Keratinocyte (primary cell): ENCODE measurements at regions not wholly inside any gene's neighbourhood (a gene's known extent, or its start where the extent isn't known, plus 50 kb on each side); places are given as distances from the start of the nearest gene placed in this dataset.

ENCODE experiments used
- DNase-seq: peaks from one replicate; pipeline ENCODE4 v3.0.0-alpha.2; 2011; ENCODE audit warnings: low read depth, missing footprints, low spot score
- FAIRE-seq: peaks from 2 replicates; lab custom pipeline; 2011; peaks lifted over from hg19 to GRCh38; lab: Jason Lieb, UNC
- H2AFZ ChIP-seq: 2 replicates; pipeline ENCODE4 v1.6.0; 2012; ENCODE audit warnings: low read length, control low read depth, inconsistent platforms; ENCODE audit not compliant: control insufficient read depth
- H3K27ac ChIP-seq: 2 replicates; pipeline ENCODE4 v1.5.1; 2011; ENCODE audit warnings: low read length; ENCODE audit not compliant: control insufficient read depth, insufficient read depth
- H3K27me3 ChIP-seq: 3 replicates; pipeline ENCODE4 v1.6.0; 2011; ENCODE audit warnings: low read length; ENCODE audit not compliant: control insufficient read depth, insufficient read depth; ENCODE audit errors: extremely low read depth
- H3K36me3 ChIP-seq, 2 experiments: 2 replicates in 1 of 2; 3 replicates in 1 of 2; pipeline ENCODE4 v1.5.1; 2011; ENCODE audit warnings: low read length in 2 of 2, mild to moderate bottlenecking in 1 of 2; ENCODE audit not compliant: control insufficient read depth in 2 of 2, insufficient read depth in 2 of 2; ENCODE audit errors: extremely low read depth in 1 of 2
- H3K4me1 ChIP-seq: 3 replicates; pipeline ENCODE4 v1.5.1; 2011; ENCODE audit warnings: low read length; ENCODE audit not compliant: control insufficient read depth, insufficient read depth; ENCODE audit errors: extremely low read depth
- H3K4me2 ChIP-seq: 3 replicates; pipeline ENCODE4 v1.6.0; 2011; ENCODE audit warnings: low read depth, low read length; ENCODE audit not compliant: control insufficient read depth, insufficient read depth; ENCODE audit errors: extremely low read depth
- H3K4me3 ChIP-seq, 3 experiments: fragments of 200-600 bp in 1 of 3; sonication (generic) in 1 of 3; 2 replicates in 2 of 3; 3 replicates in 1 of 3; pipeline ENCODE4 v1.5.1; 2011 to 2016; ENCODE audit warnings: low read length in 3 of 3, mild to moderate bottlenecking in 3 of 3, control low read depth in 2 of 3, inconsistent platforms in 1 of 3, low read depth in 1 of 3, mixed read lengths in 1 of 3, mixed run types in 1 of 3, moderate library complexity in 1 of 3; ENCODE audit not compliant: control insufficient read depth in 2 of 3, insufficient read depth in 2 of 3; ENCODE audit errors: extremely low read depth in 1 of 3
- H3K79me2 ChIP-seq: 2 replicates; pipeline ENCODE4 v1.6.0; 2012; ENCODE audit warnings: low read length; ENCODE audit not compliant: control insufficient read depth, insufficient read depth
- H3K9ac ChIP-seq: 3 replicates; pipeline ENCODE4 v1.6.0; 2011; ENCODE audit warnings: low read length; ENCODE audit not compliant: control insufficient read depth, insufficient read depth; ENCODE audit errors: extremely low read depth
- H3K9me1 ChIP-seq: 3 replicates; pipeline ENCODE4 v1.6.0; 2011; ENCODE audit warnings: low read length; ENCODE audit not compliant: control insufficient read depth, insufficient read depth; ENCODE audit errors: extremely low read depth
- H3K9me3 ChIP-seq: 2 replicates; pipeline ENCODE4 v1.5.1; 2012; ENCODE audit warnings: low read depth, low read length; ENCODE audit not compliant: control insufficient read depth
- H4K20me1 ChIP-seq: 3 replicates; pipeline ENCODE4 v1.6.0; 2011; ENCODE audit warnings: low read length; ENCODE audit not compliant: control insufficient read depth, insufficient read depth; ENCODE audit errors: extremely low read depth
- EZH2 ChIP-seq: IDR thresholded peaks from one replicate; pipeline ENCODE4 v1.6.1; 2012; ENCODE audit warnings: inconsistent platforms, mild to moderate bottlenecking, low read length, moderate library complexity
- dilution Hi-C: fragments of 300-500 bp; cut with MboI; formaldehyde crosslinking; loops from one replicate; pipeline ENCODE4 v1.7.0; 2020; ENCODE audit warnings: low sequenced_read_pairs; ENCODE audit not compliant: extremely low pct_ligation_motif_present
- TF ChIP-seq, protein P1 (sequence below), 3 experiments: IDR thresholded peaks in 1 of 3; conservative IDR thresholded peaks in 1 of 3; optimal IDR thresholded peaks in 1 of 3; 2 replicates in 2 of 3; 3 replicates in 1 of 3; pipeline versions ENCODE3 to v1.5.1; 2011; ENCODE audit warnings: low read length in 3 of 3, mild to moderate bottlenecking in 3 of 3, moderate library complexity in 2 of 3, control low read depth in 1 of 3, inconsistent platforms in 1 of 3; ENCODE audit not compliant: insufficient read depth in 2 of 3; ENCODE audit errors: extremely low read depth in 1 of 3

DNA sequence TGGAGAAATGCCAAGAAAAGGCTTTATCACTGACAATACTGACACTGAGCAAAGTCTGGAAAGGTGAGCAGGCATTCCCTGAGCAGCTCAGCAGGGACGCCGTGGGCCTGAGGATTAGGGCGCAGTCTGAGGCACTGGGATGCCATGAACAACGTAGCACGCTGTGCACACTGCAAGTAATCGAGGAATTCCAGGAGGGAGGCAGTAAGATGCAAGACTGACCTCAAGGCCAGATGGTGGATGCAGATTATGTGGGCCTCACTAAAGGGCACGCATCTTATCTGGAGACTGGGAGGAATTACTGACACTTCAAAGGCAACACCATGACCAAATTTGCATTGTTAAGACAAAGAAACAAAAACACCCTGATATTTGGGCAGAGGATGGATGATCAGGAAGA lies 50.4 kb upstream of the OPCML start:
- Histone ChIP-seq H3K4me3 (no peak overlapping the region), H3K9me3 (peaks cover 6% of the 10 kb centered on the region), H3K9me1 (no peaks in the 10 kb centered on the region), H3K27ac (no peak overlapping the region), H3K4me2 (no peak overlapping the region), H3K9ac (no peak overlapping the region), H3K27me3 (no peaks in the 10 kb centered on the region), H3K79me2 (no peaks in the 10 kb centered on the region), H3K36me3 (no peaks in the 10 kb centered on the region), H3K4me1 (no peaks in the 10 kb centered on the region), H4K20me1 (no peaks in the 10 kb centered on the region), H2AFZ (no peak overlapping the region)
- DNase-seq = no peak
- TF ChIP-seq, protein P1, sequence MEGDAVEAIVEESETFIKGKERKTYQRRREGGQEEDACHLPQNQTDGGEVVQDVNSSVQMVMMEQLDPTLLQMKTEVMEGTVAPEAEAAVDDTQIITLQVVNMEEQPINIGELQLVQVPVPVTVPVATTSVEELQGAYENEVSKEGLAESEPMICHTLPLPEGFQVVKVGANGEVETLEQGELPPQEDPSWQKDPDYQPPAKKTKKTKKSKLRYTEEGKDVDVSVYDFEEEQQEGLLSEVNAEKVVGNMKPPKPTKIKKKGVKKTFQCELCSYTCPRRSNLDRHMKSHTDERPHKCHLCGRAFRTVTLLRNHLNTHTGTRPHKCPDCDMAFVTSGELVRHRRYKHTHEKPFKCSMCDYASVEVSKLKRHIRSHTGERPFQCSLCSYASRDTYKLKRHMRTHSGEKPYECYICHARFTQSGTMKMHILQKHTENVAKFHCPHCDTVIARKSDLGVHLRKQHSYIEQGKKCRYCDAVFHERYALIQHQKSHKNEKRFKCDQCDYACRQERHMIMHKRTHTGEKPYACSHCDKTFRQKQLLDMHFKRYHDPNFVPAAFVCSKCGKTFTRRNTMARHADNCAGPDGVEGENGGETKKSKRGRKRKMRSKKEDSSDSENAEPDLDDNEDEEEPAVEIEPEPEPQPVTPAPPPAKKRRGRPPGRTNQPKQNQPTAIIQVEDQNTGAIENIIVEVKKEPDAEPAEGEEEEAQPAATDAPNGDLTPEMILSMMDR (optimal IDR thresholded peaks at IDR 0.05 in 1 of 3, IDR thresholded peaks at IDR 0.05 in 1 of 3, conservative IDR thresholded peaks at IDR 0.05 in 1 of 3; ENCODE audit: extremely low read depth in 1 of 3, insufficient read depth in 2 of 3, low read length in 3 of 3) = no peak
- no peak for TF ChIP-seq EZH2
- dilution Hi-C loops = no loop called here
- FAIRE-seq = no peak

DNA sequence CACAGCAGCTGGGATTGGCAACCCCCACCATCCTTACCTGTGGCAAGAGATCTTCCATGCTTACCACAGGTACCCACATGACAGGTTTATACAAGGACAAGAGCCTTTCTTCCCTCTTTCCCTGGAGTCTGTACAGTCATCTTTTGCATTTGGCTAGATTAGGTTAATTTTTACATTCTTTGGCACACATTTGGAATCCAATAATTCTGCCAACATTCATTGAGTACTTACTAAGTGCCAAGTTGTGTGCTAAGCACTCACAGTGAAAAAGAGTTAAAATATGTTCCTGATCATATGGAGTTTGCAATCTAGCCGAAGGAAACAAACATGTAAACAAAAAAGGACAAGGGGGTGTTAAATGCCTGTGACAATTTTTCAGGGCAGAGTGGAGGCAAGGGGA lies 50.0 kb upstream of the OPCML start:
- H3K9ac ChIP-seq = no peak overlapping the region
- no peak for FAIRE-seq
- H3K9me1 ChIP-seq = no peaks in the 10 kb centered on the region
- peaks cover 5% of the 10 kb centered on the region for H3K9me3 ChIP-seq
- H3K27ac ChIP-seq = no peak overlapping the region
- no peaks in the 10 kb centered on the region for H3K27me3 ChIP-seq
- DNase-seq = no peak
- H3K79me2 ChIP-seq = no peaks in the 10 kb centered on the region
- no peaks in the 10 kb centered on the region for H3K4me1 ChIP-seq
- H3K4me3 ChIP-seq = no peak overlapping the region
- H4K20me1 ChIP-seq = no peaks in the 10 kb centered on the region
- no peaks in the 10 kb centered on the region for H3K36me3 ChIP-seq
- no peak overlapping the region for H3K4me2 ChIP-seq
- dilution Hi-C loops = no loop called here
- no peak for TF ChIP-seq EZH2
- TF ChIP-seq, protein P1 (optimal IDR thresholded peaks at IDR 0.05 in 1 of 3, IDR thresholded peaks at IDR 0.05 in 1 of 3, conservative IDR thresholded peaks at IDR 0.05 in 1 of 3; ENCODE audit: extremely low read depth in 1 of 3, insufficient read depth in 2 of 3, low read length in 3 of 3) = no peak
- H2AFZ ChIP-seq = no peak overlapping the region
